ENCODE measurements at regions not wholly inside any gene's neighbourhood (a gene's known extent, or its start where the extent isn't known, plus 50 kb on each side); places are given as distances from the start of the nearest gene placed in this dataset.

DNA sequence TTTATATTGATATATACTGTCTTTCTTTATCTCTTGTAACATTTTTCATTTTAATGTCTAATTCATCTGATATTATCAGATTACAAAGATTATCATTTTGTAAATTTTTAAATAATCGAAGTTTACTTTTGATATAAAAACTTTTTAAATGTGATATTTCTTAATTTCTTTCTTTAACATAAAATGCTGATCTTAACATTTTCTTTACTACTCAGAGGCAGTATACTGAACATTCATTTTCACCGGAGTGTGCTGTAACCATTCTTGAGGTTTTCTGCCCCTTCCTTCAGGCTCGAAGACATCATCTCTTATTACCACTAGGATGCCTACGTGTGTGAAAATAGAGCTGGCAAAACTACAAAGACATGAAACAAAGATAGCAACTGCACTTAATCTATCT lies 186.9 kb downstream of the DIO2 start:
- no peak for TF ChIP-seq EZH2phosphoT487 (IDR thresholded peaks at IDR 0.05; ENCODE audit: unreplicated experiment)
- TF ChIP-seq, protein P1, sequence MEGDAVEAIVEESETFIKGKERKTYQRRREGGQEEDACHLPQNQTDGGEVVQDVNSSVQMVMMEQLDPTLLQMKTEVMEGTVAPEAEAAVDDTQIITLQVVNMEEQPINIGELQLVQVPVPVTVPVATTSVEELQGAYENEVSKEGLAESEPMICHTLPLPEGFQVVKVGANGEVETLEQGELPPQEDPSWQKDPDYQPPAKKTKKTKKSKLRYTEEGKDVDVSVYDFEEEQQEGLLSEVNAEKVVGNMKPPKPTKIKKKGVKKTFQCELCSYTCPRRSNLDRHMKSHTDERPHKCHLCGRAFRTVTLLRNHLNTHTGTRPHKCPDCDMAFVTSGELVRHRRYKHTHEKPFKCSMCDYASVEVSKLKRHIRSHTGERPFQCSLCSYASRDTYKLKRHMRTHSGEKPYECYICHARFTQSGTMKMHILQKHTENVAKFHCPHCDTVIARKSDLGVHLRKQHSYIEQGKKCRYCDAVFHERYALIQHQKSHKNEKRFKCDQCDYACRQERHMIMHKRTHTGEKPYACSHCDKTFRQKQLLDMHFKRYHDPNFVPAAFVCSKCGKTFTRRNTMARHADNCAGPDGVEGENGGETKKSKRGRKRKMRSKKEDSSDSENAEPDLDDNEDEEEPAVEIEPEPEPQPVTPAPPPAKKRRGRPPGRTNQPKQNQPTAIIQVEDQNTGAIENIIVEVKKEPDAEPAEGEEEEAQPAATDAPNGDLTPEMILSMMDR (conservative IDR thresholded peaks at IDR 0.05; ENCODE audit: low read depth in 2 of 2) = no peak
- TF ChIP-seq EZH2 (IDR thresholded peaks at IDR 0.05; ENCODE audit: low read depth, unreplicated experiment) = no peak
- no peak for TF ChIP-seq STAT1 (IDR thresholded peaks at IDR 0.05; ENCODE audit: unreplicated experiment)
- no peak for TF ChIP-seq POLR2AphosphoS5 (IDR thresholded peaks at IDR 0.05; ENCODE audit: low read depth)
- TF ChIP-seq, protein P2, sequence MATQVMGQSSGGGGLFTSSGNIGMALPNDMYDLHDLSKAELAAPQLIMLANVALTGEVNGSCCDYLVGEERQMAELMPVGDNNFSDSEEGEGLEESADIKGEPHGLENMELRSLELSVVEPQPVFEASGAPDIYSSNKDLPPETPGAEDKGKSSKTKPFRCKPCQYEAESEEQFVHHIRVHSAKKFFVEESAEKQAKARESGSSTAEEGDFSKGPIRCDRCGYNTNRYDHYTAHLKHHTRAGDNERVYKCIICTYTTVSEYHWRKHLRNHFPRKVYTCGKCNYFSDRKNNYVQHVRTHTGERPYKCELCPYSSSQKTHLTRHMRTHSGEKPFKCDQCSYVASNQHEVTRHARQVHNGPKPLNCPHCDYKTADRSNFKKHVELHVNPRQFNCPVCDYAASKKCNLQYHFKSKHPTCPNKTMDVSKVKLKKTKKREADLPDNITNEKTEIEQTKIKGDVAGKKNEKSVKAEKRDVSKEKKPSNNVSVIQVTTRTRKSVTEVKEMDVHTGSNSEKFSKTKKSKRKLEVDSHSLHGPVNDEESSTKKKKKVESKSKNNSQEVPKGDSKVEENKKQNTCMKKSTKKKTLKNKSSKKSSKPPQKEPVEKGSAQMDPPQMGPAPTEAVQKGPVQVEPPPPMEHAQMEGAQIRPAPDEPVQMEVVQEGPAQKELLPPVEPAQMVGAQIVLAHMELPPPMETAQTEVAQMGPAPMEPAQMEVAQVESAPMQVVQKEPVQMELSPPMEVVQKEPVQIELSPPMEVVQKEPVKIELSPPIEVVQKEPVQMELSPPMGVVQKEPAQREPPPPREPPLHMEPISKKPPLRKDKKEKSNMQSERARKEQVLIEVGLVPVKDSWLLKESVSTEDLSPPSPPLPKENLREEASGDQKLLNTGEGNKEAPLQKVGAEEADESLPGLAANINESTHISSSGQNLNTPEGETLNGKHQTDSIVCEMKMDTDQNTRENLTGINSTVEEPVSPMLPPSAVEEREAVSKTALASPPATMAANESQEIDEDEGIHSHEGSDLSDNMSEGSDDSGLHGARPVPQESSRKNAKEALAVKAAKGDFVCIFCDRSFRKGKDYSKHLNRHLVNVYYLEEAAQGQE (IDR thresholded peaks at IDR 0.05; ENCODE audit: unreplicated experiment) = no peak
- no peak for TF ChIP-seq JUNB (IDR thresholded peaks at IDR 0.05; ENCODE audit: unreplicated experiment)
- TF ChIP-seq, protein P3, sequence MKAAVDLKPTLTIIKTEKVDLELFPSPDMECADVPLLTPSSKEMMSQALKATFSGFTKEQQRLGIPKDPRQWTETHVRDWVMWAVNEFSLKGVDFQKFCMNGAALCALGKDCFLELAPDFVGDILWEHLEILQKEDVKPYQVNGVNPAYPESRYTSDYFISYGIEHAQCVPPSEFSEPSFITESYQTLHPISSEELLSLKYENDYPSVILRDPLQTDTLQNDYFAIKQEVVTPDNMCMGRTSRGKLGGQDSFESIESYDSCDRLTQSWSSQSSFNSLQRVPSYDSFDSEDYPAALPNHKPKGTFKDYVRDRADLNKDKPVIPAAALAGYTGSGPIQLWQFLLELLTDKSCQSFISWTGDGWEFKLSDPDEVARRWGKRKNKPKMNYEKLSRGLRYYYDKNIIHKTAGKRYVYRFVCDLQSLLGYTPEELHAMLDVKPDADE (IDR thresholded peaks at IDR 0.05) = no peak
- TF ChIP-seq, protein P4, sequence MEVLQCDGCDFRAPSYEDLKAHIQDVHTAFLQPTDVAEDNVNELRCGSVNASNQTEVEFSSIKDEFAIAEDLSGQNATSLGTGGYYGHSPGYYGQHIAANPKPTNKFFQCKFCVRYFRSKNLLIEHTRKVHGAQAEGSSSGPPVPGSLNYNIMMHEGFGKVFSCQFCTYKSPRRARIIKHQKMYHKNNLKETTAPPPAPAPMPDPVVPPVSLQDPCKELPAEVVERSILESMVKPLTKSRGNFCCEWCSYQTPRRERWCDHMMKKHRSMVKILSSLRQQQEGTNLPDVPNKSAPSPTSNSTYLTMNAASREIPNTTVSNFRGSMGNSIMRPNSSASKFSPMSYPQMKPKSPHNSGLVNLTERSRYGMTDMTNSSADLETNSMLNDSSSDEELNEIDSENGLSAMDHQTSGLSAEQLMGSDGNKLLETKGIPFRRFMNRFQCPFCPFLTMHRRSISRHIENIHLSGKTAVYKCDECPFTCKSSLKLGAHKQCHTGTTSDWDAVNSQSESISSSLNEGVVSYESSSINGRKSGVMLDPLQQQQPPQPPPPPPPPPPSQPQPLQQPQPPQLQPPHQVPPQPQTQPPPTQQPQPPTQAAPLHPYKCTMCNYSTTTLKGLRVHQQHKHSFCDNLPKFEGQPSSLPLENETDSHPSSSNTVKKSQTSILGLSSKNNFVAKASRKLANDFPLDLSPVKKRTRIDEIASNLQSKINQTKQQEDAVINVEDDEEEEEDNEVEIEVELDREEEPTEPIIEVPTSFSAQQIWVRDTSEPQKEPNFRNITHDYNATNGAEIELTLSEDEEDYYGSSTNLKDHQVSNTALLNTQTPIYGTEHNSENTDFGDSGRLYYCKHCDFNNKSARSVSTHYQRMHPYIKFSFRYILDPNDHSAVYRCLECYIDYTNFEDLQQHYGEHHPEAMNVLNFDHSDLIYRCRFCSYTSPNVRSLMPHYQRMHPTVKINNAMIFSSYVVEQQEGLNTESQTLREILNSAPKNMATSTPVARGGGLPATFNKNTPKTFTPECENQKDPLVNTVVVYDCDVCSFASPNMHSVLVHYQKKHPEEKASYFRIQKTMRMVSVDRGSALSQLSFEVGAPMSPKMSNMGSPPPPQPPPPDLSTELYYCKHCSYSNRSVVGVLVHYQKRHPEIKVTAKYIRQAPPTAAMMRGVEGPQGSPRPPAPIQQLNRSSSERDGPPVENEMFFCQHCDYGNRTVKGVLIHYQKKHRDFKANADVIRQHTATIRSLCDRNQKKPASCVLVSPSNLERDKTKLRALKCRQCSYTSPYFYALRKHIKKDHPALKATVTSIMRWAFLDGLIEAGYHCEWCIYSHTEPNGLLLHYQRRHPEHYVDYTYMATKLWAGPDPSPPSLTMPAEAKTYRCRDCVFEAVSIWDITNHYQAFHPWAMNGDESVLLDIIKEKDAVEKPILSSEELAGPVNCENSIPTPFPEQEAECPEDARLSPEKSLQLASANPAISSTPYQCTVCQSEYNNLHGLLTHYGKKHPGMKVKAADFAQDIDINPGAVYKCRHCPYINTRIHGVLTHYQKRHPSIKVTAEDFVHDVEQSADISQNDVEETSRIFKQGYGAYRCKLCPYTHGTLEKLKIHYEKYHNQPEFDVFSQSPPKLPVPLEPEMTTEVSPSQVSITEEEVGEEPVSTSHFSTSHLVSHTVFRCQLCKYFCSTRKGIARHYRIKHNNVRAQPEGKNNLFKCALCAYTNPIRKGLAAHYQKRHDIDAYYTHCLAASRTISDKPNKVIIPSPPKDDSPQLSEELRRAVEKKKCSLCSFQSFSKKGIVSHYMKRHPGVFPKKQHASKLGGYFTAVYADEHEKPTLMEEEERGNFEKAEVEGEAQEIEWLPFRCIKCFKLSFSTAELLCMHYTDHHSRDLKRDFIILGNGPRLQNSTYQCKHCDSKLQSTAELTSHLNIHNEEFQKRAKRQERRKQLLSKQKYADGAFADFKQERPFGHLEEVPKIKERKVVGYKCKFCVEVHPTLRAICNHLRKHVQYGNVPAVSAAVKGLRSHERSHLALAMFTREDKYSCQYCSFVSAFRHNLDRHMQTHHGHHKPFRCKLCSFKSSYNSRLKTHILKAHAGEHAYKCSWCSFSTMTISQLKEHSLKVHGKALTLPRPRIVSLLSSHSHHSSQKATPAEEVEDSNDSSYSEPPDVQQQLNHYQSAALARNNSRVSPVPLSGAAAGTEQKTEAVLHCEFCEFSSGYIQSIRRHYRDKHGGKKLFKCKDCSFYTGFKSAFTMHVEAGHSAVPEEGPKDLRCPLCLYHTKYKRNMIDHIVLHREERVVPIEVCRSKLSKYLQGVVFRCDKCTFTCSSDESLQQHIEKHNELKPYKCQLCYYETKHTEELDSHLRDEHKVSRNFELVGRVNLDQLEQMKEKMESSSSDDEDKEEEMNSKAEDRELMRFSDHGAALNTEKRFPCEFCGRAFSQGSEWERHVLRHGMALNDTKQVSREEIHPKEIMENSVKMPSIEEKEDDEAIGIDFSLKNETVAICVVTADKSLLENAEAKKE (CRISPR knock-in tag; IDR thresholded peaks at IDR 0.05) = no peak
- no peak for TF ChIP-seq NANOG (IDR thresholded peaks at IDR 0.05; ENCODE audit: borderline replicate concordance)
- no peak for TF ChIP-seq ZNF114 (CRISPR knock-in tag; IDR thresholded peaks at IDR 0.05)
